ENCODE measurements at regions not wholly inside any gene's neighbourhood (a gene's known extent, or its start where the extent isn't known, plus 50 kb on each side); places are given as distances from the start of the nearest gene placed in this dataset.
"Not testable (repeated sequence)": the region's sequence is repeated elsewhere in the genome, so short reads cannot be mapped to it uniquely, and the experiment has no call there.

- Mint-ChIP-seq H3K9me3 (no peaks in the 10 kb centered on the region), H3K4me1 (no peaks in the 10 kb centered on the region), H3K27ac (no peak overlapping the region), H3K36me3 (ENCODE audit: low read depth) (no peaks in the 10 kb centered on the region), H3K27me3 (peaks cover 2% of the 10 kb centered on the region), H3K4me3 (no peak overlapping the region)
- ChIA-PET CTCF (no interaction called here), POLR2A (no interaction called here)
- no peak for DNase-seq
Observed at GRCh38 chr1:30242168-30242567, 481.2 kb downstream of the MATN1 start.

GRCh38 chr1:30241681-30242080 lies 481.7 kb downstream of the MATN1 start:
- ChIA-PET CTCF (interaction anchor here (1.2 kb wide), 1 partner anchor 9 kb away, joined by 4 read pairs; no protein-coding TSS in a partner anchor), POLR2A (no interaction called here)
- peaks cover 2% of the 10 kb centered on the region for H3K27me3 Mint-ChIP-seq
- H3K9me3 Mint-ChIP-seq, result no peaks in the 10 kb centered on the region
- H3K4me1 Mint-ChIP-seq, result no peaks in the 10 kb centered on the region
- no peak overlapping the region for H3K4me3 Mint-ChIP-seq
- no peak overlapping the region for H3K27ac Mint-ChIP-seq
- H3K36me3 Mint-ChIP-seq (ENCODE audit: low read depth), result no peaks in the 10 kb centered on the region
- no peak for DNase-seq

GRCh38 chr1:30234091-30234490 lies 489.3 kb downstream of the MATN1 start:
- Mint-ChIP-seq H3K27me3 (peaks cover 2% of the 10 kb centered on the region), H3K4me1 (no peaks in the 10 kb centered on the region), H3K36me3 (ENCODE audit: low read depth) (no peaks in the 10 kb centered on the region), H3K9me3 (no peaks in the 10 kb centered on the region), H3K4me3 (no peak overlapping the region), H3K27ac (no peak overlapping the region)
- POLR2A ChIA-PET, result no interaction called here
- DNase-seq, result no peak
- CTCF ChIA-PET, result no interaction called here

GRCh38 chr1:30232288-30232899 lies 491.0 kb downstream of the MATN1 start:
- Mint-ChIP-seq H3K9me3 (no peaks in the 10 kb centered on the region), H3K27ac (no peak overlapping the region), H3K4me1 (no peaks in the 10 kb centered on the region), H3K4me3 (no peak overlapping the region), H3K36me3 (ENCODE audit: low read depth) (no peaks in the 10 kb centered on the region), H3K27me3 (no peaks in the 10 kb centered on the region)
- DNase-seq, result peak; percentile 34
- CTCF ChIA-PET, result interaction anchor here (0.6 to 1.2 kb wide), 5 partner anchors 8 to 858 kb away, joined by 3 to 4 read pairs (median 3); no protein-coding TSS in a partner anchor
- POLR2A ChIA-PET, result no interaction called here

GRCh38 chr1:30229960-30230359 lies 493.4 kb downstream of the MATN1 start:
- H3K27ac Mint-ChIP-seq, result no peak overlapping the region
- ChIA-PET POLR2A (no interaction called here), CTCF (no interaction called here)
- H3K4me3 Mint-ChIP-seq, result no peak overlapping the region
- DNase-seq, result no peak
- H3K9me3 Mint-ChIP-seq, result no peaks in the 10 kb centered on the region
- H3K4me1 Mint-ChIP-seq, result no peaks in the 10 kb centered on the region
- H3K36me3 Mint-ChIP-seq (ENCODE audit: low read depth), result no peaks in the 10 kb centered on the region
- no peaks in the 10 kb centered on the region for H3K27me3 Mint-ChIP-seq

DNA sequence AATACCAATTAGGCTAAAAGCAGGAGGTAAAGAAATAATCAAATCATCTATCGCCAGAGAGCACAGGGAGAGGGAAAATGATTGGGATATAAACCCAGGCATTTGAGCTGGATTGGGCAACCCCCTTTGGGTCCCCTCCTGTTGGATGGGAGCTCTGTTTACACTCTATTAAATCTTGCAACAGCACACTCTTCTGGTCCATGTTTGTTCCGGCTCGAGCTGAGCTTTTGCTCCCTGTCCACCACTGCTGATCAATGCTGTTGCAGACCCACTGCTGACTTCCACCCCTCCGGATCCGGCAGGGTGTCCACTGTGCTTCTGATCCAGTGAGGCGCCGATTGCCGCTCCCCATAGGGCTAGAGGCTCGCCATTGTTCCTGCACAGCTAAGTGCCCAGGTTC lies 493.8 kb downstream of the MATN1 start:
- CTCF ChIA-PET, result no interaction called here
- H3K4me1 Mint-ChIP-seq, result no peaks in the 10 kb centered on the region
- peak overlapping the region; percentile 11 for H3K27ac Mint-ChIP-seq
- H3K4me3 Mint-ChIP-seq, result no peak overlapping the region
- no peaks in the 10 kb centered on the region for H3K9me3 Mint-ChIP-seq
- POLR2A ChIA-PET, result no interaction called here
- H3K36me3 Mint-ChIP-seq (ENCODE audit: low read depth), result no peaks in the 10 kb centered on the region
- no peaks in the 10 kb centered on the region for H3K27me3 Mint-ChIP-seq
- DNase-seq, result no peak

- no peak for DNase-seq
Observed at GRCh38 chr1:30226648-30227047, 496.7 kb downstream of the MATN1 start.

GRCh38 chr1:30225357-30225756 lies 498.0 kb downstream of the MATN1 start:
- no peaks in the 10 kb centered on the region for H3K36me3 Mint-ChIP-seq (ENCODE audit: low read depth)
- no peak overlapping the region for H3K4me3 Mint-ChIP-seq
- ChIA-PET POLR2A (no interaction called here), CTCF (no interaction called here)
- no peaks in the 10 kb centered on the region for H3K9me3 Mint-ChIP-seq
- H3K4me1 Mint-ChIP-seq, result no peaks in the 10 kb centered on the region
- H3K27ac Mint-ChIP-seq, result no peak overlapping the region
- peaks cover 3% of the 10 kb centered on the region for H3K27me3 Mint-ChIP-seq
- no peak for DNase-seq

More at GRCh38 chr1:30226648-30227047, 496.7 kb downstream of the MATN1 start:
- Mint-ChIP-seq H3K9me3 (no peaks in the 10 kb centered on the region), H3K36me3 (ENCODE audit: low read depth) (no peaks in the 10 kb centered on the region), H3K4me1 (no peaks in the 10 kb centered on the region), H3K27me3 (peaks cover 2% of the 10 kb centered on the region), H3K4me3 (no peak overlapping the region), H3K27ac (no peak overlapping the region)
- POLR2A ChIA-PET, result no interaction called here
- CTCF ChIA-PET, result no interaction called here

- ChIA-PET CTCF (no interaction called here), POLR2A (no interaction called here)
- peaks cover 13% of the 10 kb centered on the region for H3K27me3 Mint-ChIP-seq
- H3K9me3 Mint-ChIP-seq, result no peaks in the 10 kb centered on the region
- no peaks in the 10 kb centered on the region for H3K36me3 Mint-ChIP-seq (ENCODE audit: low read depth)
- no peaks in the 10 kb centered on the region for H3K4me1 Mint-ChIP-seq
- DNase-seq, result no peak
- H3K4me3 Mint-ChIP-seq, result no peak overlapping the region
- no peak overlapping the region for H3K27ac Mint-ChIP-seq
Observed at GRCh38 chr1:30219675-30220074, 503.7 kb downstream of the MATN1 start.

- Mint-ChIP-seq H3K9me3 (no peaks in the 10 kb centered on the region), H3K4me1 (no peaks in the 10 kb centered on the region), H3K27me3 (peaks cover 13% of the 10 kb centered on the region), H3K27ac (no peak overlapping the region), H3K4me3 (no peak overlapping the region), H3K36me3 (ENCODE audit: low read depth) (no peaks in the 10 kb centered on the region)
- ChIA-PET POLR2A (no interaction called here), CTCF (no interaction called here)
- no peak for DNase-seq
Observed at GRCh38 chr1:30218438-30218837, 504.9 kb downstream of the MATN1 start.

DNA sequence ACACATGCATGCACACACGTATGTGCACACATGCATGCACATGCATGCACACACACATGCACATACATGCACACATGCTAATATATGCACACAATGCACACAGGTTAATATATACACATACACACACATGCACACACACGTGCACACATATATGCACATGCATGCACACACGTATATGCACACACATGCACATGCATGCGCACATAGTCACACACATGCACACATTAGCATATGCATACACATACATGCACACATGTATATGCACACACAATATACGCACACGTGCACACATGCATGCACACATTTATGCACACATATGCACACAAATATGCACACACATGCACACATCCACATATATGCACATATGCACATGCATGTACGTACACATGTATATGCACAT lies 506.8 kb downstream of the MATN1 start:
- POLR2A ChIA-PET, result no interaction called here
- no peaks in the 10 kb centered on the region for H3K9me3 Mint-ChIP-seq
- peaks cover 13% of the 10 kb centered on the region for H3K27me3 Mint-ChIP-seq
- no peaks in the 10 kb centered on the region for H3K4me1 Mint-ChIP-seq
- CTCF ChIA-PET, result no interaction called here
- no peaks in the 10 kb centered on the region for H3K36me3 Mint-ChIP-seq (ENCODE audit: low read depth)
- H3K4me3 Mint-ChIP-seq, result no peak overlapping the region
- DNase-seq, result no peak
- no peak overlapping the region for H3K27ac Mint-ChIP-seq

GRCh38 chr1:30213936-30214335 lies 509.4 kb downstream of the MATN1 start:
- CTCF ChIA-PET, result no interaction called here
- Mint-ChIP-seq H3K27me3 (peaks cover 2% of the 10 kb centered on the region), H3K4me1 (no peaks in the 10 kb centered on the region), H3K27ac (no peak overlapping the region), H3K4me3 (no peak overlapping the region), H3K36me3 (ENCODE audit: low read depth) (no peaks in the 10 kb centered on the region), H3K9me3 (no peaks in the 10 kb centered on the region)
- POLR2A ChIA-PET, result no interaction called here
- DNase-seq, result no peak

DNA sequence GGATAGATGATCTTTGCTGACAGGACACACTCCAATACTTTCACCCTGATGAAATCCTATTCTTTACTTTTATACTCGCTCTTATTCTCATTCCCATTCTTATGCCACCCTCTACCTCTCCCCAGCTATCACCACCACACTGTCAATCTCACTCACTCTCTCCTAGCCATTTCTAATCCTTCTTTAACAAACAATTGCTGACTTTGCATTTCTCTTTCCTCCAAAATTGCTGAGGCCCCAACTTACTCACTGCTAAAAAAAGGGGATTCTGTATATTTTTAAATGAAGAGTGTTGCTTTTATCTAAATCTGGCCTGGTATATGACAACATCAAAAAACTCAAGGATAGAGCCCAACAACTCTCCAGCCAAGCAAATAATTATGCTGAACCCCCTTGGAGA lies 515.4 kb downstream of the MATN1 start:
- H3K4me1 Mint-ChIP-seq; H3K27ac Mint-ChIP-seq; H3K9me3 Mint-ChIP-seq; H3K27me3 Mint-ChIP-seq; POLR2A ChIA-PET; H3K4me3 Mint-ChIP-seq; DNase-seq; CTCF ChIA-PET; H3K36me3 Mint-ChIP-seq (ENCODE audit: low read depth): not testable (repeated sequence)

DNA sequence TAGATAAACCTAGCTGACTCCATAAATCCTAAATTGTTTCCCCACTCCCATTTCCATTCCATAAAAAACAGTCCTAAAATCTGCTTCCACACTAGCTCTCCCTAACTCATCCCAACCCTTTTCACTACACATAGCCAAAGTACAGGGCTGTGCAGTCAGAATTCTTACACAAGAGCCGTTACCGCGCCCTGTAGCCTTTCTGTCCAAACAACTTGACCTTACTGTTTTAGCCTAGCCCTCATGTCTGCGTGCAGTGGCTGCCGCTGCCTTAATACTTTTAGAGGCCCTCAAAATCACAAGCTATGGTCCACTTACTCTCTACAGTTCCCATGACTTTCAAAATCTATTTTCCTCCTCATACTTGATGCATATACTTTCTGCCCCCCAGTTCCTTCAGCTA lies 516.8 kb downstream of the MATN1 start:
- H3K4me3 Mint-ChIP-seq; H3K27ac Mint-ChIP-seq; POLR2A ChIA-PET; H3K36me3 Mint-ChIP-seq (ENCODE audit: low read depth); H3K9me3 Mint-ChIP-seq; DNase-seq; H3K27me3 Mint-ChIP-seq; H3K4me1 Mint-ChIP-seq: not testable (repeated sequence)
- CTCF ChIA-PET, result interaction anchor here (1.1 kb wide), 1 partner anchor 17 kb away, joined by 3 read pairs; no protein-coding TSS in a partner anchor
